ENCODE measurements at regions not wholly inside any gene's neighbourhood (a gene's known extent, or its start where the extent isn't known, plus 50 kb on each side); places are given as distances from the start of the nearest gene placed in this dataset.
A peak's percentile ranks its signal among the peaks of the same experiment; 100 is the strongest.
"Not testable (repeated sequence)": the region's sequence is repeated elsewhere in the genome, so short reads cannot be mapped to it uniquely, and the experiment has no call there.

GRCh38 chr3:192057261-192057660, 596.3 kb downstream of the PYDC2 start:
- DNase-seq = no peak

GRCh38 chr3:192060160-192060781, 599.3 kb downstream of the PYDC2 start:
- DNase-seq = peak; percentile 89

DNA sequence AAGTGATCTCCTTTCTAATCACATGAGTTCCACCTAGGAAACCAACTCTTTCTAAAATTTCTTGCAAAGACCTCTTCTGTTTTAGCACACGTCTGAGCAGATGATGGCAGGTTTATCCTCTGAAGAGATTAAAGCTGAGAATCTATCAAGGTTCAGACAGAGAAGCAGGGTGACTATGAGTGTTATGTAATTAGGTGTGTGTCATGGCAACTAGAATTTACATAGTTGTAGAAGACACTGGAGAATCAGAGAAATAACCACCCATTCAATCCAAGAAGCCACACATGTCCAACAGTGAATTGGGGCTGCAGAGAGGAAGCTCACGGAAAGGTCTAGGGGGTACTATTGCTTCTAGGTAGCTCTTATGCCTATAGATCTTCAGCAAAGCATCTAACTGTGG, 600.5 kb downstream of the PYDC2 start:
- peak; percentile 13 for DNase-seq

DNA sequence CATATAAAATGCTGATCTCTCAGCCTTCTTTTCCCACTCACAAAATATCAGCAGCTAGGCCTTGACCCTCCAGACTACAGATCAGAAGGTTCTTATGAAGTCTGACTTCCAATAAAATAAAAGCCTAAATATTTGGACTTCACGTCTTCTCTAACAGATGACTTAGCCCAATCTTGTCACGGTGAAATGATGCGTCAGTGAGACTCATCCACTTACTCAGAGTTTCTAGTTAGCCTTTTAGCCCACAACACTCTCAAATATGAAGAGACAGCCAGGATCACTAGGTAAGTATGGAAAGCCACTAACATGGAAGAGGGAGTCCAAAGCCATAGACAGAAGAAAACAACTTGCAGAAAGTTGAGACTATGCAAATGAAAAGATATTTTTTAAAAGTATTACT, 601.2 kb downstream of the PYDC2 start:
- DNase-seq = no peak

DNA sequence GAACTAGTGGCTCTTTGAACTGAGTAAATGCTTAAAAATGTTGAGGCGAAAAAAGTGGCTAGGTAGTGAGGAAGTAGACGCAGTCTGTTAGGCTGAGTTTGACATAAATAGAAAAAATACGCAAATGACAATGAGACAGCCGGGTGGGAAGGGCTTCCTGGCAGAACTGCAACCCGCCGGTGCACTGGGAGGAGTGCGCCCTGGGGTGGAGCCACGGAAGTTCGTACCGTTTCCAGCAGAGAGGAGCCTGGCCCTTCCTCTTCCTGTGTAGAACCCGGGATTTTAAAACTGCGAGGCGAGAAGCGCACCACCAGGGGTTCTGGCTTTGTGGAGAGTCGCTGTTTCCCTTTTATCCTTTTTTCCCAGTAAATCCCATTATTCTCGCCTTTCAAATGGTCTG, 602.6 kb downstream of the PYDC2 start:
- no peak for DNase-seq

- DNase-seq = no peak
Observed at GRCh38 chr3:192064959-192065358, 604.0 kb downstream of the PYDC2 start.

DNA sequence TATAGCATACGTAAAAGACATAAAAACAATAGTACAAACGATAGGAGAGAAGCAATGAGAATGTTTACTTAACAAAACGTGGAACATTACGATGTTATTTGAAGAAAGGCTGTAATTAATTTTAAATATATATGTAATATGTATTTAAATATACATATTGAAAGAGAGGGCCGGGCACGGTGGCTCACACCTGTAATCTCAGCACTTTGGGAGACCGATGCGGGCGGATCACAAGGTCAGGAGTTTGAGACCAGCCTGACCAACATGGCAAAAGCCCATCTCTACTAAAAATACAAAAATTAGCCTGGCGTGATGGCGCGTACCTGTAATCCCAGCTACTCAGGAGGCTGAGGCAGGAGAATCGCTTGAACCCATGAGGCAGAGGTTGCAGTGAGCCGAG, 605.3 kb downstream of the PYDC2 start:
- DNase-seq = not testable (repeated sequence)

GRCh38 chr3:192068464-192069254, 607.7 kb downstream of the PYDC2 start:
- DNase-seq = no peak

GRCh38 chr3:192077795-192078497, 617.0 kb downstream of the PYDC2 start:
- peak; percentile 25 for DNase-seq

GRCh38 chr3:192079098-192079497, 618.1 kb downstream of the PYDC2 start:
- DNase-seq = peak; percentile 91

DNA sequence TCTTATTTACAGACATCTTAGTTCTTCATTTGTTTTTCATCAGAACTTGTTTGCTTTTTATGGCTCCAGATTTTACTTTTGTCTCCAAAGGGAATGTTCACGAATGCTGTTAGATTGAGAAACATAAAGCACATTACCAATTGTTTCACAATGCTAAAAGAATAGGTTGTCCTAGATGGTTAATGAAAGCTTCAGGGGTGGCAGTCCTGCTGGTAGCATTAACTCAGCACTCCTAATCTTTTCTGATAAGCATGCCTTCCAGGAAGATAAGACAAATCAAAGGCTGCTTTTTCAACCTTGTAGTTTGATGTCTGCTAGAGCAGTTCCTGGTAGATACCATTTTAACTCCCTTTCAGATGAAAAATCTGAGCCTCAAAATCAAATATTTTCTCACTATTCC, 619.4 kb downstream of the PYDC2 start:
- no peak for DNase-seq

DNA sequence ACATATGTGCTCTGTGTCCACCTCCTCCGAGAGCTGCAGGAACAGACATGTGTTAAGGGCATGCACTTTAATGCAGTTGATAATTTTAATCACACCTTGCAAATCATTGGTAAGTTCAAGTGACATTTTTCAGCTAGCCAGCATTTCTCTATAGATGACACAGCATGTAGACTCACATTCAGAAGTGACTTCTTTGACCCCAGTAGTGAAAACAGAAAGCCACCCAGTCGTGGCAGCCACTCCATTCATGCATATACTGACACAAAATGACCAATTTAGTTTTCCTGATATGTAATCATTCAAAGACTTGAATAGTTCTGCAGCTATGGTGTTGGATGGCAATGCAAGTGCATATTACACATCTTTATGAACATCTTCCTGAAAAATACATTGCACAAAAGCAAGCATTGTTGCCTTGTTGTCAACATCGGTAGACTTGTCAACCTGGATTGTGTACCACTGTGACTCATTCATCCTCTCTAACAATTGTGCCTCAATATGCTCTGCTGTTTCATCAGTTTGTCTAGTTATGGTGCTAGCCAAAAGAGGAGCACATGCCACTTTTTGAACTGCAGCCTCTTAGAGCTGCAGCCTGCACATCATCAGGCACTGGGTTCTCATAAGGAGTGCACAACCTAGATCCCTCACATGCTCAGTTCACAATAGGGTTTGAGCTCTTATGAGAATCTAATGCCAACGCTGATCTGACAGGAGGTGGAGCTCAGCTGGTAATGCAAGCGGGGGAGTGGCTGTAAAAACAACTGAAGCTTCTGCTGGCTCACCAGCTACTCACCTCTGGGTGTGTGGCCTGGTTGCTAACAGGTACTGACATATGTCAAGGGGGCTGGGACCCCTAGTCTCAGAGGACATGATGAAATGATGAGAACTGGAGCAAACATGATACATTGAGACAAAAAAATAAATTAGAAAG, 622.0 kb downstream of the PYDC2 start:
- DNase-seq = no peak

Measured in NCI-H510A treated with DMSO at 0.1 percent for 48 hours (cell line).